ENCODE measurements at regions not wholly inside any gene's neighbourhood (a gene's known extent, or its start where the extent isn't known, plus 50 kb on each side); places are given as distances from the start of the nearest gene placed in this dataset.

GRCh38 chr19:30911491-30911890 is 437.7 kb downstream of the TSHZ3 start:
- TF ChIP-seq CTCF (IDR thresholded peaks at IDR 0.05) (no peak), POLR2AphosphoS5 (IDR thresholded peaks at IDR 0.05; ENCODE audit: low read depth, low read length) (no peak), SIN3A (IDR thresholded peaks at IDR 0.05; ENCODE audit: borderline replicate concordance, insufficient read depth, low read depth, low read length) (no peak), REST (IDR thresholded peaks at IDR 0.05; ENCODE audit: insufficient read depth in 1 of 2, low read depth in 2 of 2, low read length in 1 of 2) (no peak)

Measured in Panc1 (cell line).